HG02571 (cell line): ENCODE measurements at regions not wholly inside any gene's neighbourhood (a gene's known extent, or its start where the extent isn't known, plus 50 kb on each side); places are given as distances from the start of the nearest gene placed in this dataset.

Experiments
- ATAC-seq: cut with Tn5 transposase; IDR thresholded peaks from one replicate; pipeline ENCODE4 v1.9.1; 2021; ENCODE audit warnings: mild to moderate bottlenecking, moderate library complexity; ENCODE audit not compliant: unreplicated experiment

DNA sequence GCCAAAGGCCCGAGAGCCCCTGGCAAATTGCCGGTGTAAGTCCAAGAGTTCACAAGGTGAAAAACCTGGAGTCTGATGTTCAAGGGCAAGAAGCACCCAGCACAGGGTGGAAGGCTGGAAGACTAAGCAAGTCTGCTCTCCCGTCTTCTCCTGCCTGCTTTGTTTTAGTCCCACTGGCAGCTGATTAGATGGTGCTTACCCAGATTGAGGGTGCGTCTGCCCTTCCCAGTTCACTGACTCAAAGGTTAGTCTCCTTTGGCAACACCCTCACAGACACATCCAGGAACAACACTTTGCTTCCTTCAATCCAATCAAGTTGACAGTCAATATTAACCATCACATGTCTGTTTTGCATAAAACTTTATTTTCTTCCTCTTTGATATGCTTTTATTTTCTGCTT, 157.4 kb downstream of the HS3ST1 start:
- ATAC-seq, result no peak

DNA sequence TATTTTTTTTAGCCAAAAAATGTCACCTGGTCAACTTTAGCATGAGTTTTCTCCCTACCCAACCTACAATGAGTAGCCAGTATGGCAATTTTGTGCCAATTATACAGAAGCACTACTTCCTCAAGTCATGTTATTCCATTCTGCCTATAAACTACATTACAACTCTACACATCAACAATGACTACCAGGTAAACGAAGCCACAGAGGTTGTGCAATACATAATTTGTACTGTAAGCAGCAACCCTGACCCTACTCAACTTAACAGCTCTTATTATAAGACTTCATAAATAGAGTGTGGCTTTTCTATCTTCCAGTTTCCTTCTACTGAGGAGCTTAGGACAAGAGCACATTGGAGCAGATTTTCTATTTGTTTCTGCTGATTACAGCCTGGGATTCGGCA, 160.5 kb downstream of the HS3ST1 start:
- ATAC-seq, result no peak

DNA sequence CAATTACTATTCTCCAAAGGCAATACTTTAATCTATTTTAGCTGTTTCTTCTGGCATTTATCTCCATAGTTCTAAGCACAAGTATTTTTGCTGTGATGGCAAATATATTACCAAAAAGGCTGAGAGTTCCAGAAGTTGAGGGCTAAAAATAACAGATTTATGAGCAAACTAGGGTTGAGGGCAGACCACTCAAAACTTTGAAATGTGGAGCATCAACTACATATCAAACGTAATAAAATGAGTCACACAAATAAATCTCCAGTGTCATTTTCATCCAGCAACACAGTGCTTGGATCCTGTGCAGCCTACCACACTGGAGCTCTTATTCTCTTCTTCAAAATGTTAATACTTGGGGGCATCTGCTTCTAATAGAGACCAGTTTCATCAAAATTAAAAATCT, 163.9 kb downstream of the HS3ST1 start:
- no peak for ATAC-seq

DNA sequence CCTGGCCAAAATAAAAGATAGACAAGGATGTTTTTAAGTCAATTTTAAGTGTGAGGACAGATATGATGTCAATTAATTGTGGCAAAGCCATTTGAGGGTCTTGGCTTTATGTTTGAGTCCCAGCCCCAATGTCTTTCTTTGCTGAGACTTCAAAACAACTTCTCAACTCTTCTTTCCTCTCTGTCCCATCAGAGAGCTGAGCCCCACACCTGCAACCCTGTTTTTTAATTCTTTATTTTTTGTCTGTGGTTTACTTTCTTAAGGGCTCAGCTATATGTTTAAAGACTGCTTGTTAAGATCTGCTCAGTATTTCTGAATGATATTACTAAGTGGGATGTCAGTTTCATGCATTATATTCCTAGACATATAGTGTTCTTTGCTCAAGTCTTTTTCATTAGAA, 164.3 kb downstream of the HS3ST1 start:
- no peak for ATAC-seq

DNA sequence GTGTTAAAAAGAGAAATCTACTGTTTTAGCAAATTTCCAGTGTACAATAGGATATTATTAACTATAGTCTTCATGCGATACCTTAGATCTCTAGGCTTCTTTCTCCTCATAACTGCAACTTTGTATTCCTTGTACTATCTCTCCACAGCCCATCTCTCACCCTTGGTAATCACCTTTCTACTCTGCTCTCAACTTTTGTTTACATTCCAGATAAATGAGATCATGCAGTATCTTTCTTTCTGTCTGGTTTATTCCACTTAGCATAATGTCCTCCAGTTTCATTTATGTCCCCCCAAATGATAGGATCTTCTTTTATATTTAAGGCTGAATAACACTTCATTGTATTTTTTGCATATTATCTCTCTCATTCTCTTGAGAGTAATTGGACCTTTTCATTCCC, 165.5 kb downstream of the HS3ST1 start:
- ATAC-seq, result no peak

DNA sequence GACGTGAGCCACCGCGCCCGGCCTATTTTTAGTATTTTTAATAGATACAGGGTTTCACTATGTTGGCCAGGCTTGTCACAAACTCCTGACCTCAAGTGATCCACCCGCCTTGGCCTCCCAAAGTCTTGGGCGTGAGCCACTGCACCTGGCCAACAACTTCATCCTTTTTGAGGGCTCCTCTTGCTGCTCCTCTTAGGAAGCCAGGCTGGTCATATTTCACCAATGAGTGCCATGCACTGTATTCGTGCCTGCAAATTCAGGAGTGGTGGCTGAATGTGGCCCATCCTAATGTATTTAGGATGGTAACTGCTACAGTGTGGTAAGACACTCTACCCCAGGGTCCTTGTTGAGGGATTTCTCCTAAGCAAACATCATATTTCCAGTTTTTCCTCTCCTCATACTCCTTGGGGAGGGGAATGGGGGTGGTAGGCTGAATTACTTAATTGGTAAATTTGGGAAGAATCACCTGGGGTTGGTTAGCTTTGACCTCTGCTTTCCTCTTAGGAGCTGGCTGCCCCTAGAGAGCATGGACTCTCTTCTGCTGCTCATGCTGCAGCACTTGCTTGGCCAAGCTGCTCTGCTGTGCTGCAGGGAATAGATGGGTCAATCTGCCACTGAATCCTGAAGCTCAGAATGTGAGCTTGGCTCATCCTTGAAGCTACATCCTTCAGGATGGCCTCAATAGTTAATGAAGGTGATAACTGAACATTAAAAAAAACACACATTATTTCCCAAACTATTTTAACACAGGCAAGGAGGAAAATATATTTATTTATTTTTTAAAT, 167.4 kb downstream of the HS3ST1 start:
- ATAC-seq, result no peak

DNA sequence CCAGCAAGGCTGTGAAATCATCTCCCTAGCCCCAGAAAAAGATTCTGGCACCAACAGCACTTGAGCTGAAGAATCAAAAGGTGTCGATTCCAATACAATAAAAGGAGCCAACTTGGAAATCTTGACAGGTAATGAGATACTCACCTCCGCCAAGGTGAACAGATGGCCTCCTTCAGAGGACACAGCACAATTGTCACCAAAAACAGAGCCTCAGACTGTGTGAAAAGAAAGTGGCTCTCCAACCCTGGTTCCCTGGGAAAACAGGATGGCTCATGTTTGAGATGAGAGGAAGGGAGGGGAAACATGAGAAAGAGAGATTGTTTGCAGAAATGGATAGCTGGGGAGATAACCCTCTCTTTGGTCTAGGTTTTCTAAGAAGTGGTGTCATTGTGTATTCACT, 168.9 kb downstream of the HS3ST1 start:
- ATAC-seq, result no peak

DNA sequence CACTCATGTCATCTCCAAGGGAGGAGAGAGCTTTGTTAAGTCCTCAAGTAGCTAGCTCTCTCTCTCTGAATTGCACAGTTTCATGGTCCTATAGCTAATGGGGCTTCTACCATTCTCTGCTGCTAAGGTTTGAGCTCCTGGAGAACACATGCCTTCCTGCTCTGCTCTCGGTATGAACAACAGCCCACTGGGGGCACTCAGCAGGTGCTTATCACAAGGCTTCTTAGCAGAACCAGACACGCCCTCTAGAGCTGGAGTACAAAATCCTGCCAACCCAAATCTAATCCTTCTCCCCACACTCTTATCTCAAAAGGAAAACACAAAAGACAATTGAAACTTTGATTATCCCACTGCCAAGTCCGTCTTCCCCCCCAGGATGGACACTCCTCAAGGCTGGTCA, 176.5 kb downstream of the HS3ST1 start:
- no peak for ATAC-seq

DNA sequence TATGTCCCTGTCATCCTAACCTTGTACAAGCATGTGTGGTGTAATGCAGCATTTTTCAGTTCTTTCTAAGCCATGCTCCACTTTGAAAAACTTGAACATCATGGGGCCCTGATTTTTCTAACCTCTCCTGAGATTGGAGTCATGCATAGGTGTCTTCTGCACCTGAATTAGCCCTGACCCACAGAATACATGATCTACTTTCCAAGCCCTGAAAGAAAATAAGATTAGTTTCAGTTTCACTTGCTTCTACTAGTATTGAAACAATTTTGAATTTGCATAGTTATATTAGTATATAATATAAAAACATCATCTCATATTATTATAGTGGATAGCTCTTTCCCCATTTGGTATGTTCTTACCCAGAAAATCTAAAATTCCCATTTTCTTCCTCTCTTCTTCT, 178.2 kb downstream of the HS3ST1 start:
- ATAC-seq, result no peak

DNA sequence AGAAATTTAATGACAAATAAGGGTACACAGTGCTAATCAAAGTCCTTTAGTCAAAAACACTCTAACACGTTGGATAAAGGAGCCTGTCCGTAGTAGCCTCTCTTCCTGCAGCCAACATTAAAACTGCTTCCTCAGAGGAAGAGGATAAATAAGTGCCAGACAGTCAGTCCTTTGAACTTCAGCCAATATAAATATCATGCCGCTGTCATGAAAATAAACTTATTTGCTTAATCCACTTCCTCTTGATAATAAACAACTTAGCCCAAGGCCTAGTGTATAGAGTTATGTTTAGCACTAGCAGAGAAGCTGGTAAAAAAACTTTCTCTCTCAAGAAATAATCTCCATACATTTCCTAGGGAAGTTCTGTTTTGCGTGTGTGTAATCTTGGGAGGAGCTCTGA, 196.7 kb downstream of the HS3ST1 start:
- ATAC-seq, result no peak

DNA sequence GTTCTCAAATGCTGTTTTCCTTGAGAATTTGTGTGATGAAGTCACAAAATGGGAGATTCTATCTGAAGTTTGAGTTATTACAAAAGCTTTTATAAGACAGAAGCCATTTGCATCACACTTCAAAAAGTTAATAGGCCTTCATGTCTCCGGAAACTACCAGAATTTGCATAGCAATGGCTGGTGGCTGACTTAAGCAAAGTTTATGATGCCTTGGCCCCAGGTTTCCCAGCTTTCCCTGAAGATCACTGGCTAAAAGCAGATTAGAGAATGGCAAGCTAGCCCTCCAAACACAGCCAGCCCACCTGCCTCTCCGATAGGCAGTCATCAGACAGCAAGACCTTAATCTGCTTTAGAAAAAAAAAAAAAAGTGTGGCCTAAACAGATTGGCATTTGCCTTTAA, 197.8 kb downstream of the HS3ST1 start:
- ATAC-seq, result no peak

DNA sequence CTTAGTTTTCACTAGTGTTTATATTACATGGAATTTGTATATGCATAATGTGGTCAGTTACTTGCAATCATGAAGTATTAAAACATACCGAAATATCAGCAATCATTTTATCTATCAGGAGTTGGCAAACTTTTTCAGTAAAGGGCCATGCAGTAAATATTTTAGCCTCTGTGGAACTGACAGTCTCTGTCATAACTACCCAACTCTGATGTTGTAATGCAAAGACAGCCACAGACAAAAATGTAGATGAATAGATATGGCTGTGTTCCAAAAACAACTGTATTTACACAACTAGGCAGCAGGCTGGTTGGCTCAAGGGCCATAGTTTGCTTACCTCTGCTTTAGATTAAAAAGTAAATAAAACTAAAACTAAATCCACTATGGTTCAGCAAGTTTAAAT, 200.2 kb downstream of the HS3ST1 start:
- ATAC-seq, result no peak

DNA sequence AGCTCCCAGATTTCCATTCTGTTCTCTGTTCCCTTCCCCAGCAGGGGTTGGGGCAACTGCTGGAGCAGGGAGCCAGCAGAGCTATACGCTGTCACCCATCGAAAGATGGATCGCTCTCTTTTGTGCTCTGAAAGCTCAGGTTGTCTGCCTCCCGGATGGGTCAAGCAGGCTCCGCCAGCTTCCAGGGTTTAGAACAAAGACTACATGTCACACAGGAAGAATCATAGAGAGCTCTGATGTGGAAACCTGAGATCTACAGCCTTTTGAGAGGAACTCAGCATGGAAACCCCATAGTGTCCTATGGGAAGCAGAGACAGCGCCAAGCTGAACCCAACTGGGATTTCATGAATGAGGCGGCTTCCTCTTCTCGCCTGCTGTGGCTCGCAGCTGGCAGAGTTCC, 205.4 kb downstream of the HS3ST1 start:
- ATAC-seq, result no peak

DNA sequence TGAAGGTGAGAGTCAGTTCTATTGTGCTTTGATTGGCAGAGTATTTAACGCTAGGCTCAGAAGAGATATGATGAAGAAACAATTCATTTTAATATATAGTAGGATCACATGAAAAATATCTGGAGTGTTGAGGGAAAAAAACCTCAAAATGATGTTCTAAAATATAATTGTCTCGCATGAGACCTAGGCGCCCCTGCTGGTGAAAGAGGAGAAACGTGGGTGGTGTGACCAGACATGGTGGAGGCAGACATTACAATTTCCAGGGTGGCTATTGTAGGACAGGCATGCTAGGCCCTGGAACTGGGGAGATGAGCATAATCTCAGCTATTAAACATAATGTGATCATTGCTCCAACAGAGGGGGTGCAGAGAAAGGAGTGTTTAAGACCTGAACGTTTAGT, 210.0 kb downstream of the HS3ST1 start:
- no peak for ATAC-seq

DNA sequence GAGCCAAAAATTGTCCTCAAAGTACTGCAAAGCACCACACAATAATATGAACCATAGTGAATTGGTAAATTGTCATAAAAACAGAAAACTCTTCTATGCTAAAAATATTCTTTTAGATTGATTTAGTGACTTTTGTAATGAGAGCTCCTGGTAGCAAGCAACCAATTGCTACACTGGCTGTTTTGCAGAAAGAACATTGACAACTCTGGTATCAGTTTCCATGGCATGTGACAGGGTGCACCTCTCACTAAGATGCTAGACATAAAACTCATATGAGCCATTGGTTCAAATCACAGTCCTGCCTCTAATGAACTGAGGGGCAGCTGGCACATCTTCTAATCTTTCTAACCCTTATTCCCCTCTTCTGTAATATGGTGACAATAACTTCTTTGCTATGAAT, 212.2 kb downstream of the HS3ST1 start:
- ATAC-seq, result no peak

DNA sequence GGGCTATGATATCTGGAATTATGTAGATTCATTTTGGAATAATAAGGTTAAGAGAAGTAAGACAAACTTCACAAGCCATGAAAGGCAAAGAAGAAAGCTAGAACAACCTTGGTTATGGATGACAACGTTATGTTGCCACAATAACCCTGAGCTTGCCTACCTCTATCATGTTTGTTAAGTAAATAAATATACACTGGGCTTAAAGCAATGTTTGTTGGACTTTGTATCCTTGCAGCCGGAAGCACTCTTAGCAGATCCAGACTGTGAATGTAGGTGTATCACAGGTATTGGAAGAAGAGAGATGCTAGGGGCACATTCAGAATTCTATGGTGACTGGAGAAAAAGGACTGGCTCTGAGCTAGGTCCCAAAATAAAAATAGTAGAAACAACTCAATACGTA, 214.4 kb downstream of the HS3ST1 start:
- no peak for ATAC-seq

DNA sequence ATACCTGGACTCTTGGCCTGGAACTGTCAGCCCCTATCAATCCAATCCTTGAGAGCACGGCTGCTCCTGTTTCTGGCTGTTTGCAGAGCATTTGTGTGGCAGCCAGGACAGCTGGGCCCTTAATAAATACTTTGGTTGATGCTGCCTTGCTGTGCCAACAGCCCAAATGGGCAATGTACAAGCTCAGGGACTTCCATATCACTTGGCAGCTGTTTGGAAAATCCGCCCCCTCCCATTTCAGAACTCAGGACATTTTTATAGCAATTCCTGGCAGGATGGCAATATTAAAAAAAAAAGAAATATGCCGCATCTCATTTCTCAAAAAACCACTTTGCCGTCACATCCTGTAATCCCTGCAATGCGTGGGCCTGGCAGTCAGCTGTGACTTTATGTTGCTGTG, 218.9 kb downstream of the HS3ST1 start:
- ATAC-seq, result no peak

DNA sequence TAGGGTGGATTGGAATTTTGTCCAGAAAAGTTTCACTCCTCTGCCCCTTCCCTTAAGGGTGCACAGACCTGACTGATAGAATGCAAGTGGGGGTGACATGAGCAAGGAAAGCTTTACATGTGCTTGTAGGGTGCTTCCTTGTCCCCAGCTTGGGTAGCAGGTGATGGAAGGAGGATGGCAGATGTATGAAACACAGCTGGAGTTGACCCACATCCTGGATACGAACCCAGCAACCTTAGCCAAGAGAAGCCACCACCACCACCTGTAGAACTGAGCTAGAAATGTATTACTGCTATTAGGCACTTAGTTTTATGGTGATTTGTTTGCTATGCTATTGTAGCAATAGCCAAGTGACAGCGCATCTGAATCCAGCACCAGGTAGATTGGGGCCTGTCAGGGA, 227.4 kb downstream of the HS3ST1 start:
- no peak for ATAC-seq

DNA sequence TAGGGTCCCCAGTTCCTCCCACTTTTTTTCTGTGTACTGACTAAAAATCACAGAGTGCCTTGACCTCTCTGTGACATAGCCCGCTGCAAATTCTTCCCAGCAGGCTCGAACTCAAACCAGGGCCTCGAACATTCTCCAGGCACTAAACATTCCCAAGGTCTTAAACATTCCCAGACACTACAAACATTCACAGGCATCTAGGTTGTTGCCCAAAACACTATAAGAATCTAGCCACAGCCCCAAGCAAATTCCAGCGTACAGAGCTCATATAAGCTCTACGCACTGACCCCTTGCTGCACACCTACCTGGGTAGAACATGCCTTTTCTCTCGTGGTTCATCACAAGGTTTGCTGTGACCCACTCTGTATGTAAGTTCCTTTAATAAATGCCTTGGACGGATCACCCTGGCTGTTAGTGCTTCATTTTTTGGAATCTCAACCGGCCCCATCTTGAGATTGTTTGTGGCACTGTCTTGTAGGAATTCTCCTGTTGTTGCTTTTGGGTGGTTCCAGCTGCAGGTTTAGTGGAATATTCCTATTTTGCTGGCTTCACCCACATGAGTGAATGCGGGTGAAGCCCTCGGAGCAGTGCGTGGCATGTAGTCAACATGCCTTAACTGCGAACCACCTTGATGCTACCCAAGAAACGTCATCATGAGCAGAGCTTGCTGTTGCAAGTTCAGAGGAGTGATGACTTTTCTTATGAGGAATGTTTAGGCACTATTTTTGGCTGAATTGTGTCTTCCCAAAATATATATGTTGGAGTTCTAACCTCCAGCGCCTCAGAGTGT, 230.0 kb downstream of the HS3ST1 start:
- ATAC-seq, result no peak

DNA sequence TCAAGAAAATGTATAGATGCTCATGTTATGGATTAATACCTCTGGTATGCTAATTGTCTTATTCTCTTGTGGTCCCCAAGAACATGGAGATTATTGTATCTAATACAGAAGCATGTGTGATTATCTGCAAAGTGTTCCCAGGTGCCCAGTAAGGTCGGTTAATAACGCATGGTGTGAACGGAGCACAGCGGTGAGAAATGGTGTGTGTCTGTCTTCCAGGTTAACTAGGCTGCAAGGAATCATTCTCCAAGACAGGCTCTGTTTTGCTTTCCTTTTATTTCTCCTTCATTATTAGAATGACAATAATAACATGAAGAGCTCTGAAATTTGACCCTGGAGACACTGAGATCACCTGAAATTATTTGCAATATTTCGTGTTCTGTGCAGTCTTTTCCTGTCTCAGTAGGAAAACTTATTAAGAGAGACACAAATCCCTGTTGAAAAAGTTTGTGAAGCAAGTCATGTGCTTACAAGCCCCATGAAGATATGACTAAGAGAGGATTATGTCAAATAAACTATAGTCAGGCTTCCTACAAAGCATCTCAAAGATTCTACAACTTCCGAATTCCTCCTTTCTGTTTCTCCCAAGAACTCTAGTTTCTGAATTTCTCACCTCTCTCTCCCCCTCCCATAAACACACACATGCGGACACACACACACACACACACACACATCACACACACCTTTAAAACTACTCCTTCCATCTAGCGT, 230.9 kb downstream of the HS3ST1 start:
- no peak for ATAC-seq

DNA sequence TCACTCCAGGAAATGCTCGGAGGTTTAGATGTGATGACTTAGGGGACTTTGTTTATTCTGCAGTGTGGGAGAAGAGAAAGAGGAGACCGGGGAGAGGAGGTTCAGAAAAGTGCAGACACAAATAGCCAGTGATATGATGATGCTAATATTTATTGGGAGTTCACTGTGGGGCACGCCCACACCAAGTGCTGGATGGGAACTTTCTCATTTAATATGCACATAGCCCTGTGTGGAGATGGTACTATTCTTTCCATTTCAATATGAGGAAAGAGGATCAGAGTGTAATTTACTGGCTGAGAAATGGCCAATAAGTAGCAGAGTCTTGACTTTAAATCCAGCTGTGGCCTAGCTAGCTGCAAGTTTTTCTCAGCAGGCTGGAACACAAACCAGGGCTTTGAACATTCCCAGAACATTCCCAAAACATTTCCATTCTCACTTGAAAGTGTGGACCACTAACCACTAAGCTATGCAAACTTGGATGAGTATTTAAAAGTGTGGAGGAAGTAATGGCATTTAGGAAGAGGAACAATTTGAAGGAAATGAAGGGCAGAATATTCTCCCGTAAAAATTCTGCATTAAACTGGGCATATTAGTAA, 231.7 kb downstream of the HS3ST1 start:
- ATAC-seq, result no peak

DNA sequence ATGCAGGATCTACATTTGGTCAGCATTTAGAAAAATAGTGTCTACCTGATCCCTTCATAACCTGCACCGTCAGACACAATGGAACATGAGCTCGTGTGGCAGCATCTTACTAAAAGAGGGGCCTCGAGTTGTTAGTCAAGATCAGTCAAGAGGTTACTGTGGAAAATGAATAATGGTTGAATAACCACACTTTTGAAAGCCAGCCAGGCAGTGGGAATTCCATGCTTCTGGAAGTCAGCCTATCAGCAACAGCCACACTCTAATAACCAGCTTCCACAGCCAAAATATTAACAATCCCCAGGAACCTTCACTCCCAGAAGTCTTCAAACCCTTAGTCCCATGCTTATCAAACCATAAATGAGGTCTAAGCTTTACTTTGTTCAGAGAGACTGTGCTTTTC, 234.3 kb downstream of the HS3ST1 start:
- ATAC-seq, result no peak
